A673 (cell line): ENCODE measurements at regions not wholly inside any gene's neighbourhood (a gene's known extent, or its start where the extent isn't known, plus 50 kb on each side); places are given as distances from the start of the nearest gene placed in this dataset.

Experiments used
- EZH2 ChIP-seq: fragments of 200-600 bp; sonication (generic); IDR thresholded peaks from 2 replicates; pipeline ENCODE4 v1.6.1; 2017; ENCODE audit warnings: borderline replicate concordance, low read depth, mild to moderate bottlenecking, mixed read lengths, antibody characterized with exemption, low read length; ENCODE audit not compliant: poor library complexity, severe bottlenecking
- TF ChIP-seq, protein P1 (sequence below): fragments of 300-800, 200-600 bp; sonication (generic); conservative IDR thresholded peaks from 2 replicates; pipeline ENCODE4 v1.5.1; 2017; ENCODE audit warnings: low read depth, mild to moderate bottlenecking, antibody characterized with exemption, low read length, moderate library complexity, mixed read lengths

DNA sequence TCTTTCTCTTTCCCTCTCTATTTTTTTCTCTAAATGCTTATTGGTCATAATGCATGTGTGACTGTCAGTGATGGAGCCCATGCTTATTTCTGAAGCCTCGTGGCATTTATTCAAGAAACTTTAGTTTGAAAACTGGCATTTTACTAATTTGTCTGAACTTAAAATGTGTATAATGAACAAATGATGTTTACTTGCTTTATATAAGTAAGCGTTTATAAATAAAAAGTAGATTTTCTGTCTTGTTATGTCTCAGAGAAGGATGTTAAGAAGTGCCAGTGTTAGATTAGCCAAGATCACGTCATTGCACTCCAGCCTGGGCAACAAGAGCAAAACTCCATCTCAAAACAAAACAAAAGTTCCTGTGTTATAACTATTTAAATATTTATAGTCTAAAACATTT is 1568.1 kb downstream of the EFNB2 start:
- TF ChIP-seq, protein P1, sequence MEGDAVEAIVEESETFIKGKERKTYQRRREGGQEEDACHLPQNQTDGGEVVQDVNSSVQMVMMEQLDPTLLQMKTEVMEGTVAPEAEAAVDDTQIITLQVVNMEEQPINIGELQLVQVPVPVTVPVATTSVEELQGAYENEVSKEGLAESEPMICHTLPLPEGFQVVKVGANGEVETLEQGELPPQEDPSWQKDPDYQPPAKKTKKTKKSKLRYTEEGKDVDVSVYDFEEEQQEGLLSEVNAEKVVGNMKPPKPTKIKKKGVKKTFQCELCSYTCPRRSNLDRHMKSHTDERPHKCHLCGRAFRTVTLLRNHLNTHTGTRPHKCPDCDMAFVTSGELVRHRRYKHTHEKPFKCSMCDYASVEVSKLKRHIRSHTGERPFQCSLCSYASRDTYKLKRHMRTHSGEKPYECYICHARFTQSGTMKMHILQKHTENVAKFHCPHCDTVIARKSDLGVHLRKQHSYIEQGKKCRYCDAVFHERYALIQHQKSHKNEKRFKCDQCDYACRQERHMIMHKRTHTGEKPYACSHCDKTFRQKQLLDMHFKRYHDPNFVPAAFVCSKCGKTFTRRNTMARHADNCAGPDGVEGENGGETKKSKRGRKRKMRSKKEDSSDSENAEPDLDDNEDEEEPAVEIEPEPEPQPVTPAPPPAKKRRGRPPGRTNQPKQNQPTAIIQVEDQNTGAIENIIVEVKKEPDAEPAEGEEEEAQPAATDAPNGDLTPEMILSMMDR = no peak
- TF ChIP-seq EZH2 = no peak
